ENCODE measurements at regions not wholly inside any gene's neighbourhood (a gene's known extent, or its start where the extent isn't known, plus 50 kb on each side); places are given as distances from the start of the nearest gene placed in this dataset.

- TF ChIP-seq, protein P1, sequence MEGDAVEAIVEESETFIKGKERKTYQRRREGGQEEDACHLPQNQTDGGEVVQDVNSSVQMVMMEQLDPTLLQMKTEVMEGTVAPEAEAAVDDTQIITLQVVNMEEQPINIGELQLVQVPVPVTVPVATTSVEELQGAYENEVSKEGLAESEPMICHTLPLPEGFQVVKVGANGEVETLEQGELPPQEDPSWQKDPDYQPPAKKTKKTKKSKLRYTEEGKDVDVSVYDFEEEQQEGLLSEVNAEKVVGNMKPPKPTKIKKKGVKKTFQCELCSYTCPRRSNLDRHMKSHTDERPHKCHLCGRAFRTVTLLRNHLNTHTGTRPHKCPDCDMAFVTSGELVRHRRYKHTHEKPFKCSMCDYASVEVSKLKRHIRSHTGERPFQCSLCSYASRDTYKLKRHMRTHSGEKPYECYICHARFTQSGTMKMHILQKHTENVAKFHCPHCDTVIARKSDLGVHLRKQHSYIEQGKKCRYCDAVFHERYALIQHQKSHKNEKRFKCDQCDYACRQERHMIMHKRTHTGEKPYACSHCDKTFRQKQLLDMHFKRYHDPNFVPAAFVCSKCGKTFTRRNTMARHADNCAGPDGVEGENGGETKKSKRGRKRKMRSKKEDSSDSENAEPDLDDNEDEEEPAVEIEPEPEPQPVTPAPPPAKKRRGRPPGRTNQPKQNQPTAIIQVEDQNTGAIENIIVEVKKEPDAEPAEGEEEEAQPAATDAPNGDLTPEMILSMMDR (IDR thresholded peaks at IDR 0.05): no peak
- no peak for TF ChIP-seq MAX (IDR thresholded peaks at IDR 0.05)
Observed at GRCh38 chr12:31832740-31833729, 104.2 kb upstream of the AMN1 start.
